HUES64 (cell line): ENCODE measurements at regions not wholly inside any gene's neighbourhood (a gene's known extent, or its start where the extent isn't known, plus 50 kb on each side); places are given as distances from the start of the nearest gene placed in this dataset.

Source experiments
- H3K27ac ChIP-seq: 2 replicates; pipeline ENCODE4 v1.7.0; 2013; ENCODE audit warnings: low read depth, low read length, inconsistent platforms
- H3K27me3 ChIP-seq: 2 replicates; pipeline ENCODE4 v1.6.1; 2013; ENCODE audit warnings: mild to moderate bottlenecking, low read length; ENCODE audit not compliant: insufficient read depth
- H3K36me3 ChIP-seq: 2 replicates; pipeline ENCODE4 v1.6.1; 2013; ENCODE audit warnings: mild to moderate bottlenecking, low read length; ENCODE audit not compliant: insufficient read depth
- H3K4me1 ChIP-seq: 2 replicates; pipeline ENCODE4 v1.6.1; 2013; ENCODE audit warnings: mild to moderate bottlenecking, low read length, moderate library complexity; ENCODE audit not compliant: insufficient read depth
- H3K4me3 ChIP-seq: 2 replicates; pipeline ENCODE4 v1.5.1; 2013; ENCODE audit warnings: mild to moderate bottlenecking, low read length, moderate library complexity
- H3K9ac ChIP-seq: 2 replicates; pipeline ENCODE4 v1.6.1; 2013; ENCODE audit warnings: mild to moderate bottlenecking, low read depth, low read length
- H3K9me3 ChIP-seq: 2 replicates; pipeline ENCODE4 v1.6.1; 2013; ENCODE audit warnings: low read depth, low read length; ENCODE audit not compliant: insufficient read depth
- WGBS: fragments of 150-250, 120-280 bp; methylation state at CpG from one replicate; pipeline ENCODE4 v1.1.7; 2013; ENCODE audit warnings: missing lambda C conversion rate; 5-methylcytosine and 5-hydroxymethylcytosine counted together

DNA sequence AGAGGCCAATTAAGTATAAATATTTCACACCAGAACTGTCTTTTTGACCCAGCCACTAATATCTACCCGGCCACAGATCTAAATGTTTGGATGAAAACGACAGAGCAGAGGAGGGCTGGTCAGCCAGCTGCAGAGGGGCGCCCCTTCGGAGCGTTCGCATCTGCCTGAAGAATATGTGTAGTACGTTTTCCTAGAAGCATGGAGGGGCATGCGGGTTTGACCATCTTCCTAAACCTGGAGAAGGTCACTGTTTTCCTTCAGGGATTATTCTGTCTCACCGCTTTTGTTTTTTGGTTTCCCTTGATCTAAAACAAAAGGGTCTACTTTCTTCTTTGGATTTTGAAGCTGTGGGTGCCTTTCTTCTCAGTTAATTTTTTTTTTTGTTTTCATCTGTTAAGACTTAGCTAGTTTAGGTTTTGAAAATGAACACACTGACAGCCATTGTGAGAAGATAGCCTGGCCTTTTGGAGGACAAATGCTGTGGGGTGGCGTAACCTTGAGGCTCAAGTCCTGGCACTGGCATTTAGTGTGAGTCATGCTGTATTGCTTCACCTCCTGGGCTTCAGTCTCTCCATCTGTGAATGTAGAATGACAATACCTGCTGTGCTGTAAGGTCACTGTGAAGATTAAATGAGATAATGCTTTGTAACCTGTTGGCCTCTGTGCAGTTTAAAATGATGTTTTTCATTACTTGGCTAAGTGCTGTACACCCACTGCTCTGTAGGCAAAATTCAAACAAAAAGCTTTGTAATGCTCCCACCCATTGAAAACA is 74.1 kb upstream of the IRF2BP2 start:
- Histone ChIP-seq H3K27me3 (no peaks in the 10 kb centered on the region), H3K9me3 (peaks cover 7% of the 10 kb centered on the region; the same call in 1 of the 2 replicates), H3K36me3 (no peaks in the 10 kb centered on the region), H3K27ac (no peak overlapping the region), H3K4me3 (no peak overlapping the region), H3K9ac (no peak overlapping the region), H3K4me1 (peaks cover 12% of the 10 kb centered on the region)
- 67% methylated on average over 10 of the region's 10 CpGs for whole genome bisulfite sequencing

DNA sequence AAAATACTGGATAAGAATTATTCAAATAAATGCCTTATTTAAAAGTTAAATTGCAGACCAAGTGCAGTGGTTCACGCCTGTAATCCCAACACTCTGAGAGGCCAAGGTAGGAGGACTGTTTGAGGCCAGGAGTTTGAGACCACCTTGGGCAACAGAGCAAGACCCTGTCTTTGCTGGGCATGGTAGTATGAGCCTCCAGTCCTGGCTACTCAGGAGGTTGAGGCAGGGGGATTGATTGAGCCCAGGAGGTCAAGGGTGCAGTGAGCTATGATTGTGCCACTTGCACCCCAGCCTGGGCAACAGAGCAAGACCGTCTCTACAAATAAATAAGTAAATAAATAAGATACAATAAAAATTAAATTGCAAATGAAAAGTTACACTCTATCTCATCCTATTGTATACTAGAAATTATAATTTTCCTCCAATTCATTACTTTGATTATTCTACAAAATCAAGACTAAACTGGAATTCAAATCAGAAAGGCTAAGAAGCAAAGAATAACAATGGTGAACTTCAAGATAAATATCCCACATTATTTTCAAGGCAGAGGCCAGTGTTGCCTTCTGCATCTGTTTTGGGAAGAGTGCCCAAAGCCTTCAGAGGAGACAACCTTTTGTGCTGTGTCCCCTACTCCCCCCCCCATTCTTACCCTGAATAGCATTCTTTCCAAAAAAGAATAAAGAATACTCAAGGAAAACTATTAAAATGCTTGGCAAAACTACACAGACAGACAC is 73.3 kb upstream of the IRF2BP2 start:
- no peak overlapping the region for H3K9ac ChIP-seq
- H3K9me3 ChIP-seq: peaks cover 7% of the 10 kb centered on the region; the same call in 1 of the 2 replicates
- no peak overlapping the region for H3K27ac ChIP-seq
- no peaks in the 10 kb centered on the region for H3K27me3 ChIP-seq
- H3K4me1 ChIP-seq: peaks cover 12% of the 10 kb centered on the region
- H3K36me3 ChIP-seq: no peaks in the 10 kb centered on the region
- H3K4me3 ChIP-seq: no peak overlapping the region
- 93% methylated on average over 1 of the region's 2 CpGs for WGBS

- no peak overlapping the region for H3K4me3 ChIP-seq
Measured at GRCh38 chr1:234681990-234682389, 72.0 kb upstream of the IRF2BP2 start.

GRCh38 chr1:234681065-234681464 is 71.1 kb upstream of the IRF2BP2 start:
- no peaks in the 10 kb centered on the region for H3K27me3 ChIP-seq
- 90% methylated on average over 3 of the region's 3 CpGs for WGBS
- no peak overlapping the region for H3K4me3 ChIP-seq
- H3K9me3 ChIP-seq: peaks cover 7% of the 10 kb centered on the region; the same call in 1 of the 2 replicates
- peaks cover 12% of the 10 kb centered on the region for H3K4me1 ChIP-seq
- H3K27ac ChIP-seq: no peak overlapping the region
- no peak overlapping the region for H3K9ac ChIP-seq
- H3K36me3 ChIP-seq: no peaks in the 10 kb centered on the region

More at GRCh38 chr1:234681990-234682389, 72.0 kb upstream of the IRF2BP2 start:
- WGBS: 95% methylated on average over 2 of the region's 2 CpGs
- Histone ChIP-seq H3K27ac (no peak overlapping the region), H3K27me3 (no peaks in the 10 kb centered on the region), H3K9ac (no peak overlapping the region), H3K4me1 (peaks cover 12% of the 10 kb centered on the region), H3K9me3 (peaks cover 7% of the 10 kb centered on the region; the same call in 1 of the 2 replicates), H3K36me3 (no peaks in the 10 kb centered on the region)

DNA sequence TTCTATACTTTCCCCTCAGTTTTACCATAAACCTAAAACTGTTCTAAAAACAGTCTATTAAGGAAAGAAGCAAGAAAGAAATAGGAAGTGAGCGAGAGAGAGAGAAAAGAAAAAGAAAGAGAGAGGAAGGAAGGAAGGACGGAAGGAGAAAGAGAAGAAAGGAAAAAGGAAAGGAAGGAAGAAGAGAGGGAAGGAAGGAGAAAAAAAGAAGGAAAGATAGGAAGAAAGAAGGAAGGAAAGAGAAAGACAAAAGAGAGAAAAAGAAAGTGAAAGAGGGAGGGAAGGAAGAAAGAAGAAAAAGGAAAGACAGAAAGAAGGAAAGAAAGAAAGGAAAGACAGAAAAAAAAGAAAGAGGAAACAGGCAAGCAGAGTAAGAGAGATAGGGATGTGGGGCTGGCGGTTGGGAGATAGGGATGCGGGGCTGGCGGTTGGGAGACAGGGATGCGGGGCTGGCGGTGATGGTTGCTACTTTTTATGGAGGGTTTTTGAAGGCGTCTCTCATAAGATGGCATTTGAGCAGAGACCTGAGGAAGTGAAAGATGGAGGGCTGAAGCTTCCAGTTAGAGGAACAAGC is 70.4 kb upstream of the IRF2BP2 start:
- Histone ChIP-seq H3K9ac (no peak overlapping the region), H3K4me1 (peaks cover 12% of the 10 kb centered on the region), H3K27ac (no peak overlapping the region), H3K36me3 (no peaks in the 10 kb centered on the region), H3K27me3 (no peaks in the 10 kb centered on the region), H3K4me3 (no peak overlapping the region), H3K9me3 (peaks cover 1% of the 10 kb centered on the region; the same call in 1 of the 2 replicates)
- WGBS: 95% methylated on average over 8 of the region's 8 CpGs

DNA sequence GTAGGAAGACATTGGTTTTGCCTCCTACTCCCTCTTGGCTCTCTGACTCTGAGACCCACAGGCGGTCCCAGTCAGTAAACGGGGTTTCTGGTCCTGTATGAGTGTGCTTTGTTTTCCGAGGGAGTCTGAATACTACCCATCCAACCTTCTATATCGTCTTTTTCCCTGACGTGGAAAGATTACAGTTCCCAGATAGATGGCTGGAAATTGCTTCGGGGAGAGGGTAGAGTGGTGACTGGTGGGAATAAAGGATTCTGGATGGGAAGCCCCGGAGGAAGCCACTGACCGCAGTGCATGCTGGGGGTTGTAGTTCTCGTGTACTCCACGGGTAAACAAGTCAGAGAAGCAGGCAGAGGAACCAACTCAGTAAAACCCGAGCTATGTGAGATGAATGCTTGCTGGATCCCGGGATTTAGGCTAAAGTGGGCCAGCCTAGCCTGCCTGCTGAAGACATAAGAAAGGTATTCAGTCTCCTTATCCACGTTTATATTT is 66.2 kb upstream of the IRF2BP2 start:
- WGBS: 13% methylated on average over 11 of the region's 13 CpGs
- Histone ChIP-seq H3K9me3 (no peaks in the 10 kb centered on the region), H3K4me1 (no peaks in the 10 kb centered on the region), H3K36me3 (no peaks in the 10 kb centered on the region), H3K27ac (no peak overlapping the region), H3K4me3 (peak overlapping the region; percentile 43), H3K9ac (peak overlapping the region; percentile 13), H3K27me3 (no peaks in the 10 kb centered on the region)

- no peaks in the 10 kb centered on the region for H3K27me3 ChIP-seq
- no peaks in the 10 kb centered on the region for H3K4me1 ChIP-seq
- H3K9me3 ChIP-seq: no peaks in the 10 kb centered on the region
- H3K9ac ChIP-seq: 0 out of 2 replicates have a peak overlapping the region, but pooled peaks have one; percentile 13
- WGBS: 91% methylated on average over 6 of the region's 6 CpGs
- no peak overlapping the region for H3K27ac ChIP-seq
- H3K4me3 ChIP-seq: peak overlapping the region; percentile 43; the same call in 1 of the 2 replicates
- H3K36me3 ChIP-seq: no peaks in the 10 kb centered on the region
Measured at GRCh38 chr1:234675572-234675971, 65.6 kb upstream of the IRF2BP2 start.

GRCh38 chr1:234675006-234675405 is 65.0 kb upstream of the IRF2BP2 start:
- no peak overlapping the region for H3K27ac ChIP-seq
- WGBS: 92% methylated on average over 4 of the region's 4 CpGs
- H3K9me3 ChIP-seq: no peaks in the 10 kb centered on the region
- H3K4me1 ChIP-seq: no peaks in the 10 kb centered on the region
- H3K27me3 ChIP-seq: no peaks in the 10 kb centered on the region
- no peaks in the 10 kb centered on the region for H3K36me3 ChIP-seq
- no peak overlapping the region for H3K4me3 ChIP-seq
- H3K9ac ChIP-seq: no peak overlapping the region

DNA sequence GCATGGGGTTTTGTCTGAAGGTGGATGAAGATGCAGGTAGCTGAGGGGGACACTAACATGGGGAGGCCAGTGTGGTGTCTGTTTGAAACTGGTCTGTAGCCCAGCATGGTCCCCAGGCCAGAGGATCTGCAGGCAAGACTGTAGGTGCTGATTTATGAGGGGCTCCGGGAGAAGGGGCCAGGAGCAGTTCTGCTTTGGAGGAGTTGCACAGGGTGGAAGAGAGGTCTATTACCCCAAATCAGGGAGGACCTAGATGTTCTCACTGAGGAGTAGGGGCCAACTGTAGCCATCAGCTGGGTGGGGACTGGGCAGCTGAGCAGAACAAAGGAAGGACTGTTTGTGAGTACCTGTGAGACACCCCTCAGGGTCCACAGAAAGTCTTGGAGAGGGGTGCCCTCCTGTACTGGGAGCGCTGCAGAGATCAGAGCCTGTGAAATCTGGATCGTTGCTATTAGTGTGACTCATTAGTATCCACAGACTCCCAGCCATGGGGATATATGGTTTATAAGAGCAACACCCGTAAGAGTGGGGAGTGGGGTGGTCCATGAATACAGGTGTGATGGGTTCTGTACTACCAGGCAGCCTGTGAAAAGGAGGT is 64.3 kb upstream of the IRF2BP2 start:
- H3K27ac ChIP-seq: no peak overlapping the region
- no peaks in the 10 kb centered on the region for H3K4me1 ChIP-seq
- WGBS: 82% methylated on average over 4 of the region's 4 CpGs
- H3K27me3 ChIP-seq: no peaks in the 10 kb centered on the region
- H3K9me3 ChIP-seq: no peaks in the 10 kb centered on the region
- H3K4me3 ChIP-seq: no peak overlapping the region
- no peak overlapping the region for H3K9ac ChIP-seq
- H3K36me3 ChIP-seq: no peaks in the 10 kb centered on the region

DNA sequence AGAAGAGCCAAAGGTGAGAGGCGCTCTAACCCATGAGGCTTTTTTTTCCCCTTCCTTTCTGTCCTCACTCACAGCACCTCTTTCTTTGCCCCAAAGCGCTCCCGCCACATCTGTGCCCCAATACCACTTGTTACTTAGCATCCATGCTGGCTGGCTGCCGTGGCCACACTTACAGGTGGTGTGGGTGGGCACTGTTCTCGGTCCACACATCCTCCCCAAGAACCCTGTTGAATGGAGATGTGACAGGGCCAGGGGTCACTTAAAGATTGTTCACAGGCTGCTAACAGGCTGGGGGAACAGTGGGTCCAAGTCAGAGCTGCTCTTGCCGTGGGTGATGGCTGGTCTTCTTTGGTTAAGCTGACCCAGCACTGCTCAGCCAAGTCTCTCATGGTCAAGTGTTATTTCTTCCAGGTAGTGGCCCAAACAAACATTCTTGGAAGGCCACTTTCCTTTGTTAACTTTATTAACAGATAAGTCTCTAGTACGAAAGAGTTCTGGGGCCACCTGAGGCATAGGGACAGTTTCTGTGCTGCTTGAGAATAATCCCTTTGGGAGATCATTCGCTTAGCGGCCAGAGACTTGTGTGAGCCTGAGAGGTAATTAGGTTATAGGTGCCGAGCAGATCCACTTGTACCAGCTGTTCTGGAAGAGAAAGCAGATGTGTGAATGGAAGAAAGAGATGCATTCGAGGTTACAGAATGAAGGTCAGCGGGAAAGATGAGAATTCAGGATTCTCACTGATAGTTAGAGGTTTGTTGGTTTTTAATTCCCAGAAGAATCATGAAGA is 62.6 kb upstream of the IRF2BP2 start:
- Histone ChIP-seq H3K36me3 (no peaks in the 10 kb centered on the region), H3K9me3 (peaks cover 4% of the 10 kb centered on the region; the same call in 1 of the 2 replicates), H3K4me1 (no peaks in the 10 kb centered on the region), H3K27me3 (no peaks in the 10 kb centered on the region), H3K27ac (no peak overlapping the region), H3K4me3 (no peak overlapping the region), H3K9ac (no peak overlapping the region)
- 85% methylated on average over 12 of the region's 12 CpGs for WGBS
